ENCODE measurements at regions not wholly inside any gene's neighbourhood (a gene's known extent, or its start where the extent isn't known, plus 50 kb on each side); places are given as distances from the start of the nearest gene placed in this dataset.
"Not testable (repeated sequence)": the region's sequence is repeated elsewhere in the genome, so short reads cannot be mapped to it uniquely, and the experiment has no call there.

DNA sequence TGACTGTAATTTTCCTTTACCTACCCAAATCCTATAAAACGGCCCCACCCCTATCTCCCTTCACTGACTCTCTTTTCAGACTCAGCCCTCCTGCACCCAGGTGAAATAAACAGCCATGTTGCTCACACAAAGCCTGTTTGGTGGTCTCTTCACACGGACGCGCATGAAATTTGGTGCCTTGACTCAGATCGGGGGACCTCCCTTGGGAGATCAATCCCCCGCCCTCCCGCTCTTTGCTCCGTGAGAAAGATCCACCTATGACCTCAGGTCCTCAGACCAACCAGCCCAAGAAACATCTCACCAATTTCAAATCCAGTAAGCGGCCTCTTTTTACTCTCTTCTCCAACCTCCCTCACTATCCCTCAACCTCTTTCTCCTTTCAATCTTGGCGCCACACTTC lies 1344.7 kb upstream of the GOT2 start:
- DNase-seq: not testable (repeated sequence)

DNA sequence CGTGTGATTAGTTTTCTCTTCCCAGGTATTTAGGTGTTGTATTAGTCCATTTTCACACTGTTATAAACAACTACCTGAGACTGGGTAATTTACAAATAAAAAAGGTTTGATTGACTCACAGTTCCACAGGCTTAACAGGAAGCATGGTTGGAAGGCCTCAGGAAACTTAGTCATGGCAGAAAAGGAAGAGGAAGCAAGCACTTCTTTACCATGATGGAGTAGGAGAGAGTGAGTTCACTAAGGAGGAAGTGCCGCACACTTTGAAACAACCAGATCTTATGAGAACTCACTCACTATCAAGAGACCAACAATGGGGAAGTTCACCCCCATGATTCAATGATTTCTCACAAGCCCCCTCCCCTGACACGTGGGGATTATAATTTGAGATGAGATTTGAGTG lies 1343.7 kb upstream of the GOT2 start:
- DNase-seq: no peak

DNA sequence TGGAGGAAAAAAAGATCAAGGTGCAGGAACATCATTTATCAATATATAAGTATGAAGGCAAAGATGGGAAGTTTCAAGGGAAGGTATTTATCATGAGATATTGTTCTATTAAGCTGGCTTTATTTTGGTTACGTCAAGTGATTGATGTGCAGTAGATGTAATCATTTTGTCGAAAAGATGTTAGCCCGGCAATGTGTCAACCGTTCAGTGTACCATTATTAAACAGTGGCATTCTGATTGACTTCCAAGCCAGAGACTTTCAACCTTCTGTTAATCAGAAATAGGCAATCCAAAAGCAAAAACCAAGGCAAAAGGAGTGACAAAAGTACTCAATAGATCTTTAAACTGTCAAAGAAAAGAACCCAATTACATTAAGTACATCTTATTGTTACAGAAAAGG lies 1340.3 kb upstream of the GOT2 start:
- DNase-seq: no peak

DNA sequence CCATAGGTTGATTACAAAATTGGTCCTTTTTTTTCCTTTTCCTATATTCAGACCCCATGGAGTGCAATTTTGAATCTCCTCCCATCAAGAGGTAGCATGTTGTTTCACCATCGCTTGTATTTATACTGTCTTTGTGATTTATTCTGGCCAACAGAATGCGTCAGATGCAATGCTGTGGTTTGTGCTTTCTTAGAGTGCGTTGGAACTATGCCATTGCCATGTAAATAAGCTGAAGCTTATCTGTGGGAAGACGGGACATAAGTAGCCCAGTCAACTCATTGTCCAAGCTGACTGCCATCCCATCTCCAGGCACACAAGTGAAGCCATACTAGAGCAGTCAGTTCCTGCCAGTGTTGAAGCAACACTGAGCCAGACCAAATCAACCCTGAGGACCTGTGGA lies 1339.3 kb upstream of the GOT2 start:
- no peak for DNase-seq

DNA sequence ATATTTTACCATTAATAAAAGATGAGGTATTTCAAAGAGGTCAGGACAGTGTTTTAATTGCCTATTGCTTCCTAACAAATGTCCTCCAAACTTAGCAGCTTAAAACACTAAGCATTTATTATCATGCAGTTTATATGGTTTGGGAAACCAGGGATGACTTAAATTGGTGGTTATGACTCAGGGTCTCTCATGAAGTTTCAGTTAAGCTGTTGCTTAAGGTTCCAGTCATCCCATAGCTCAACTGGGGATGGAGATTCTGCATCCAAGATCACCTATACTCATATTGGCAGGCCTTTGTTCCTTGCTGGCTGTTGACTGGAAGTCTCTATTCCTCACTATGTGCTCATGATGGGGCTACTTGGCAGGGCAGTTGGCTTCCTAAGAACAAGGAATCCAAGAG lies 1329.9 kb upstream of the GOT2 start:
- DNase-seq: no peak

DNA sequence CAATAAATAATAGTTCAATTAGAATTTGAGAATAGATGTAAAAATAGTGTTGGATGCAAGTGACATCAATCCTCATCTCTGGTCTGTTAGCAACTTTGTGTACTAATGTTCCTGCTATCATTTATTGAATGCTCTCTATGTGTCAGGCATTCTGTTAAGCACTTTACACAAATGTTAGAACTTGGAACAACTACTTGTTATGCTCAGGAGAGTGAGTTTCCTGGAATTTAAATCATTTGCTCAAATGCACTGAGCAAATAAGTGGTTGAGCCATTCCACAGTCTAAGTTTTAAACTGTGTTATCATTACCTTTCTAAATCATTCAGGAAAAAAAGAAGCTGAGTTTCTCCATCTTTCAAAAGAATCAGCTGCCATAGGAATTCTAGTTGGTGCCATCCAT lies 1327.3 kb upstream of the GOT2 start:
- DNase-seq: no peak

DNA sequence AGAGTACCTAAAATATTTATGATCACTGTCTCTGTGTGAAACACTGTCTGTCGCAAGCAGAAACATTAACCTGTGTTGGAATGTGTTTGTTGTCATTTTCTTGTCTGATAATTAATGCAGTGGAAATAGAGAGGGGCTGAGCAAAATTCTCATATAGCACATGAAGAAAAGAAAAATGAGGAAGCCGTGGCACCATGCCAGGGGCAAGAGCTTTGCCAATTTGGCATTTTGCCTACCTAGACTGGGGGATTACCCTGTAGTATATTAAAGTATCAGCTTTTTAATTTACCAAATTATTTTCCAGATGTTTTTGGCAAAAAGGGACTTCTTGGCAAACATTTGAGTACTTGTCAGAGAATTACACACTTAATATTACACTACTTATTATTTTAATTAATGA lies 1326.6 kb upstream of the GOT2 start:
- no peak for DNase-seq

DNA sequence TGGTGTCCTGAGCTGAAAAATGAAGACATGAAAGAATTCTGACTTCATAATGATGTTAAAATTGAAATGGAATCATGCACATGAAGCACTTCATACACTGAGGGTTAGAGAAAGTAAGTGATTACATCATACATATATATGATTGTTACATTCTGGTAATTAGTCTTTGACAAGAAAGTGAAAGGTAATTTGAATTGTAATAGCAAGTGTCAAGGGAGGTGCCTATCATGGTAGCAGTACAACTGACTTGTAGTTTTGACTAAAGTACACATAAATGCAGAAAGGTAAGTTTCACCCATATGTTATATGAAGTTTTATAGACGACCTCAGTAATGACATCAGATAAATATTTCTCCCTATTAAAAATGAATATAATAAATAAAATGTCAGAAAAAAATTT lies 1325.0 kb upstream of the GOT2 start:
- DNase-seq: no peak

DNA sequence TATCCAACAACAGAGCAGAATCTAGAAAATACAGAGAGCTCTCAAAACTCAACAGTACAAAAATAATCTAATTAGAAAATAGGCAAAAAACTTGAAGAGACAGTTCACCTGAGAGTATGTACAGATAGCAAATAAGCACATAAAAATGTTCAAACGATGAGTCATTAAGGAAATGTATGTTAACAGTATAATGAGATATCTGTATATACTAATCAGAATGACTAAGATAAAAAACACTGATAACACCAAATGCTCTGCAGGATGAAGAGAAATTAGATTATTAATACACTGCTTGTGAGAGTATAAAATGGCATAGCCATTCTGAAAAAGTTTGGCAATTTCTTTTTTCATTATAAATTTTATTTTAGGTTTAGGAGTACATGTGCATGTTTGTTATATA lies 1307.6 kb upstream of the GOT2 start:
- no peak for DNase-seq

DNA sequence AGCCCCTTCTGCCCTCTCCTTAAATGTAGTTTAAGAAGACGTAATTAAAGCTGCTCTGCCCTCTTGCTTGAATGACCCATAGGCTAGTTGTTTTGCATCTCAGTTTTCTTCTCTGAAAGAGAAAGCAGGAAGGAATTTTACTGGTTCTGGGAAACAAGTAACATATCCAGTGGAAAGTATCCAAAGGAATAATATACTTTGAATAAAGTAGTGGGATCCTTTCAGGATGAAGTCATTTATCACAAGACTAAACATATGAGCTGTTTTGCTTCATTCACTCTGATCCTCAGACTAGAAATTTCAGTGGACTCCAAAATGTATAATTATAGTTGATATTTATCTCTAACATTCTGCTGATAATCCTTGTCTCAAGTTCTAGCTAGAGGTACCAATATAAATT lies 1297.6 kb upstream of the GOT2 start:
- DNase-seq: no peak

DNA sequence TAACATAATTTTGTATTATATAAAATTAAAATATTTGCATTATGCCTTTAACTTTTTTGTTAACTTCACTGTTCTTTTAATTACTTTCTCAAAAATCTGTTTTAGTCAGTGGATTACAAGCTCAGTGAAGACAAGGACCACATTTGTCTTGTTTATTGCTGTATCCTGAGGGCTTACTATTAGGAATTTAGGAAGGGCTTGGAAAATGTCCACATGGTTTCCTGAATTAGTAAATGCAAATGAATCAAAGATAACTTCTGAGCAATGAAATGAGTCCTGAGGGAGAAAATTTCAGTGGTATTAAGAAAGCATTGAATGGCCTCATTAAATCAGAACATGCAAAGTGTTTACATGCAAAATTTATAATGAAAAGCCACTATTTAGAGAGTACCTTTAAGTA lies 1293.2 kb upstream of the GOT2 start:
- DNase-seq: no peak

DNA sequence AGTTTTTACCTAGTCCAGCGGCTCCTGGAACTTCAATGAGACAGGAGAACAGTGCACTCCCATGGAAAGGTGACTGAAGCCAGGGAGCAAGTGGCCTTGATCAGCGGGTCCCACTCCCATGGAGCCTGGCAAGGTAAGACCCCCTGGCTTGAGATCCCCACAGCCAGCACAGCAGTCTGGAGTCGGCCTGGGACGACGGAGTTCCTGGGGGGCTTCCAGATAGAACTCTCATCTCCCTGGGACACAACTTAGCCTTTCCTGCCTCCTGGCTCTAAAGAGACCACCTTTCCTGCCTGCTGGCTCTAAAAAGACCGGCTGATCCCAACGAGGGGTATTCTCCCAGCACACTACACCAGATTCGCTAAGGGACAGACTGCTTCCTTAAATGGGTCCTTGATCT lies 1279.0 kb upstream of the GOT2 start:
- DNase-seq: no peak

DNA sequence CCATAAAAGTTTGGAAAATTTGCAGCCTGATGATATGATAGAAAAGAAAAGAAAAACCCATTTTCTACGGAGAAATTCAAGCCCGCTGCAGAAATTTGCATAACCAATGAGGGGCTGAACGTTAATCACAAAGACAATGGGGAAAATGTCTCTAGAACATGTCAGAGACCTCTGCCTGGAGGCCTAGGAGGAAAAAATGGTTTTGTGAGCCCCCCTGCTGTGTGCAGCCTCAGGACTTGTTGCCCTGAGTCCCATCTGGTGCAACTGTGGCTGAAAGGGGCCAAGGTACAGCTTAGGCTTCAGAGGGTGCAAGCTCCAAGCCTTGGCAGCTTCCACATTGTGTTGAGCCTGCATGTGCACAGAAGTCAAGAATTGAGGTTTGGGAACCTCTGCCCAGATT lies 1267.4 kb upstream of the GOT2 start:
- DNase-seq: no peak

DNA sequence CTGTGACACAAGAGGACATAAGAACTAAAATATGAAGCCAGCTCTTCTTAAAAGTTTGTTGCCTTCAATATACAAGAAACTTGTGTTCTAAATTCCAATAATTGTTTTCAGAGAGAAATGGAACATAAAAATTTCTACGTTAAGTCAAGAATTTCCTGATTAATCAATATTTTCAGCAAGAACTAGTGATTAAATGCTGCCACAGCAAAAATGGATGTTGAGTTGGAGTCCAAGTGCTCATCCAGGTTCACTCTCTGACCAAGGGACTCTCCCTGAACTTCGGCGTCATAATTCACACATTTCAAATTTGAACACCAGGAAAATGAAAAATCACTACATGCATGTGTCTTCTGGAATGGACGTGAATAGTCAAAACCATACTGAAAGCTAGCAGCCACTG lies 1263.6 kb upstream of the GOT2 start:
- DNase-seq: no peak

DNA sequence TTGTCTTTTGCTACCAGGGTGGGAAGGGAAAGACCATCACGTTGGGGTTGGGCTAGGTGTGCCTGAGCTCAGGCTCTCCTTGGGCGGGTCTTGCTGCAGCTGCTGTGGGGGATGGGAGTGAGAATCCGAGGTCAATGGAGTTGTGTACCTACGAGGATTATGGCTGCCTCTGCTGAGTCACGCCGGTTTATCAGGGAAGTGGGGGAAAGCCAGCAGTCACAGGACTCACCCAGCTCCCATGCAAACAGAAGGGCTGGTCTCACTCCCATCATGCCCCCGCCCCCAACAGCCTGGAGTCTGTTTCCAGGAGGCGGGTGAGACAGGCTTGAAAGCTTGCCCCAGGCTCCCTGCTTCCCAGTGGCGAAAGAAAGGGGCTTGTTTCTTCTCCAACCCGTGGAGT lies 1259.0 kb upstream of the GOT2 start:
- DNase-seq: no peak

DNA sequence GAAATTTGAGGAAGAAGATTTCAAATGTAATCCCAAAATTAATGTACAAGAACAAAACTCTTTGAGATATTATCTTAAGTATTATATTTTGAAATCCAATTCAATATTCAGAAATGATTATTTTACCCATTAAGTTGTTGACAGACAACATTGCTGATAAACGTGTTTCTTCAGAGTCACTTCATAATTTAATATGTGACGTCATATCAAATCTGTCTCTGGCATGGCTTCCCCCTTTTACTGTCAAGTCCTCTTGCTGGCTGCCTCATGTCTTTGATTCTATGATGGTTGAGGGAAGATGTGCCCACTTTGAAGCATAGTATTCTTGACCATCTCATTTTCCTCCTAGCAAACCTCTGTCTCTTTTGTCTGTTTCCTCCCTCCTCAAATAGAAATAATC lies 1257.1 kb upstream of the GOT2 start:
- no peak for DNase-seq

DNA sequence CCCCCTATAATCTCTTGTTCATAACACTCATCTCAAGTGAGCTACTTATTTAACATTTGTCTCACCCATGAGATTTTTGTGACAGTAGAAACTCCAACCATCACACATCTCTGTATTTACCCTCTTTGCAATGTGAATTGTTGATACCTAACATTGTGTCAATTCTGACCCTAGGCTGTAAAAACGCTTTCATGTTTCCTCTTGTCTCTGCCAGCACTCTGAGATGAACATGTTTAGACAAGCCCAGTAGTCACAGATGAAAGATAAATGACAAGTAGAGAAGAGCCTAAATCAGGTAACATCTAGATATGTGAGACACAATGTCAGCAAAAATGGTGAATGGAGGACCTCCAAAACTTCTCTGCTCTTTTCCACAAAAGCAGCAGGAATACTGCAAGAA lies 1254.5 kb upstream of the GOT2 start:
- DNase-seq: no peak

DNA sequence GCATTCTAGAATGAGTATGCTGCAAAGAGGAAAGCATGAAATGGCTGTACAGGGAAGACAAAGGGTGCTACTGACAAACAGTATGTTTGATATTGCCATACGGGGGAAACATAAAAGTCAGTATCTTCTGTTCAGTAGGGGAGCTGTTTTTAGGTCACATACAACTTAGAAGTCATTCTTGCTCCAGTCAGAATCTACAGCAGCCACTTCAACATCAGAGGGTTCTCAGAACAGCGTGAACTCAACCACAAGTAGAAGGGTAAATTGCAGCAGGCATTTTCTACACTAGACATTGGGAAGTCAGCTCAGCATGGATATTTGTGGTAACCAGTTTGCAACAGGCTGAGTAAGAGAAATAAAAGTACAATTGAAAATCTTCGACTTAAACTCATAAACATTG lies 1241.8 kb upstream of the GOT2 start:
- DNase-seq: no peak

DNA sequence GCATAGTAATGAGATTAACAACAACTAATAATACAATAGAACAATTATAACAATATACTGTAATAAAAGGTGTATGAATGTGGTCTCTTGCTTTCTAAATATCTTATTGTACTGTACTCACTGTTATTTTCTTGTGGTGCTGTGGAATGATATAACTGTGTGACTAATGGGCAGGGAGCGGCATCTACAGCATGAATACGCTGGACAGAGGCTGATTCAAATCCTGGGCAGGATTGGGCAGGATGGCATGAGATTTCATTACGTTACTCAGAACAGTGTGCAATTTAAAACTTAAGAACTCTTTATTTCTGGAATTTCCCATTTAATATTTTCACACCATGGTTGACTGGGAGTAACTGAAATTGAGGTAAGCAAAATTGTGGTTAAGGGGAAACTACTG lies 1239.8 kb upstream of the GOT2 start:
- DNase-seq: no peak

DNA sequence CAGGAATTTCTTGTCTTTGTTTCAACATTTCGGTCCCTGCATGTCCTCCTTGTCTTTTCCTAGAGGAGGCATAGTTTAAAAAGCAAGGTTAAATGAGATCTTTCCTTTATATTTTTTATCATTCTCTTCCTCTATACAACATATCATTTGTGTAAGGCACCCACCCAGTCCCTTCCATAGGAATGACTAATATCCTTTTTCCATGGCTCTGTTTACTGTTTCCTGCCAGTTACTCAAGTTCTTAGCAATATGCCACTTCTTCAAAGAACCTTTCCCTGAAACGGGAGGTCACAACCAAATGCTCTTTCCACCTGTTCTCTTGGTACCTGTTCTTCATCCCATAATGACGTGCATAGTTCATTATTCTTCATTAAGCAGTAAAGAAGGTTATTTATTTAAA lies 1237.1 kb upstream of the GOT2 start:
- DNase-seq: no peak

DNA sequence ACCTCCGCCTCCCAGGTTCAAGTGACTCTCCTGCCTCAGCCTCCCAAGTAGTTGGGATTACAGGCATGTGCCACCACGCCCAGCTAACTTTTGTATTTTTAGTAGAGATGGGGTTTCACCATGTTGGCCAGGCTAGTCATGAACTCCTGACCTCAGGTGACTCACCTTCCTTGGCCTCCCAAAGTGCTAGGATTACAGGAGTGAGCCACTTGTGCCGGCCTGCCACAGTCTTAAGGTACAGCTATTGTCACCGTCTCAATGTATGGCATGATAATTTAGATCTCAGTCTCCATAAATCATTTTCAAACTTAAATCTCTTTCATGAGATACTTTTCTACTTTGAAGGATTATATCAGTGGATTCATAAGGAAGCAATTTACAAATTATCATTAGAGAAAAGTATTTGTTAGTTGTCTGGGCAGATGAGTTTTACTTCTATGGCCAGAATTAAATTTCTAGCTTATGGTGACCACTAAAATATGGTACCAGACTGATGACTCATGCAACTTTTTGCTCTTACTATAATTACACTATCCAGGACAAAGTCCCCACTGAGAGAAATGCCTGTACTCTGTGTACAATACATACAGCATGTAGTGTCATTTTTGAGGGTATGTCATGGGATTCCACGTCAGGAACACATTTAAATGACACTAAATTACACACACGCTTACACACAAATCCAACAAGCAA lies 1230.3 kb upstream of the GOT2 start:
- DNase-seq: no peak

DNA sequence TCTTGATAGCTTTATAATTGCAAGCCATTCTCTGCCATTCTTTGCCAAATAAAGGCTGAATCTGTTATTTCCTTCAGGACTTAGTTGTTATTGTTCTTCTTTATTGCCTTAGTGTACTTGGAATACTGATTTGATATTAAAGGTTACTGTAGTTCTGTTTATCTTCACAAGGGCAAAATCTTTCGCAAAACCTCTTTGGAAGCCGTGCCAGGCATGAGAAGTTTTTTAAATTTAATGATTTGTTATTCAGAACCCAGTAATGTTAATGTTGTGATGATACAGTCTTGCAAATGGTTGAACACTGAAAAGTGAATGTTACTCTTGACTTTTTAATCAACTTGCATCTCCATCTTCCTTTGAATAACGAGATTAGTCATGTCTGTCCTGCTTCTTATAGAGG lies 1225.2 kb upstream of the GOT2 start:
- no peak for DNase-seq

DNA sequence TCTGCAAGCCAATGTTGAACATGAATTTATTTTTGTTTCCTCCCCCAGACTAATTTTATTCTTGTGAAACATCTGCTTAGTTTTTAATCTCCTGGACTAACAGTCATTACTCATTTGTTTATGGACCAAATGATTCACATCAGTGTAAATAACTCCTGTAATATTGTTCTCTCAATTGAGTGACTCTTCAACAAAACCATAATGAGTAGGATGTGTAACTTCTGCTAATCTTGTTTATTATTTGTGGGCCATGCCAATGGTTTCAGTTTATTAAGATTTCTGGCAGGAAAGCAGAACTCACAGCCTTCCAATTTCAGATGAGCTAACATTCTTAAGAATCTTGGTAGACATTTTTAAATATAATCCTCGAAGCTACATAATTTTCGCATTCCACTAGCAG lies 1216.3 kb upstream of the GOT2 start:
- no peak for DNase-seq

DNA sequence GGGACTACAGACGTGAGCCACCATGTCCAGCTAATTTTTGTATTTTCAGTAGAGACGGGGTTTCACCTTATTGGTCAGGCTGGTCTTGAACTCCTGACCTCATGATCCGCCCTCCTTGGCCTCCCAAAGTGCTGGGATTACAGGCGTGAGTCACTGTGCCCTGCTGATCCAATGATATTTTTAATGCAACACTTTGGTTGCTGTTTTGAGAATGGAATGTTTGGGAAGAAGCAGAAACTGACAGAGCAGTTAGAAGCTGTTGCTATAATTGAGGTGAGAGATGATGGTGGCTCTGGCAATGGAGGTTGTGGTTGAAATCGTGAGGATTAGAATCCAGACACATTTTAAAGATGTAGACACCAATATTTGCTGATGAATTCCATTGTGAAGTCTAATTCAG lies 1209.9 kb upstream of the GOT2 start:
- DNase-seq: not testable (repeated sequence)

DNA sequence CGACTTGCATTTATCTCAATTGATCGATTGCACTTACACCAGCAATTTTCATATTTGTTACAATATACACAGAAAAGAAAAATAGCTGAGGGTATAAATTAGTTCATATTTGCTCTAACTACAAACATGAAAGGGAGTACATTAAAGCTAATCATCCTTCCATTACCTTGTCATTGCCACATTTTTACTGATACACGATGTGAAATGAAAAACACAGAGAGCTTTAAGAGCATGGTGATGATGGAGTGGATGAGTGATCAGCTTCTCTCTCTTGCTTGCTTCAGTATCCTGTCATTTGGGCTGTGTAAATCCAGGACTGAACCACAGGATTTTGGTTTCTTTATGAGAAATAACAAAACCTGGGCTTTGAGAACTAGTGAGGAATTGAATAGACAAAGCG lies 1207.5 kb upstream of the GOT2 start:
- DNase-seq: no peak

DNA sequence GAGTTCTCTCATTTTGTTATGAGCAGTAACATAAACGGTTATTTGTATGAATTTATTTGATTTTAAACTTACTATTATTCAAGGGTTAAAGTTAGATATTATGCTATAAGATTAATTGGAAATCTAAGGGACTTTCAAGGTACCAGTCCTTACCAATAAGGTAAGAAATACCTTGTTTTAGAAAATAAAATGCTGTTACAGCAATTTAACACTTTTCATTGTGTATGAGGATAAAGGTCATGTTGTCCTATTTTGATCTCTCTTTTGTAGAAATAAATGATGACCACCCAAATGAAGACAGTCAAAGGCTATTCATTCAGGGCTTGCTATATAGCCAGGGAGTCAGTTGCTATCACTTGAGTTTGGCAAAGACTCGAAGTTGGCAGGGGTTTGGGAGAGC lies 1185.9 kb upstream of the GOT2 start:
- no peak for DNase-seq

Measured in NCI-H2227 treated with DMSO at 0.1 percent for 48 hours (cell line).